ENCODE measurements at regions not wholly inside any gene's neighbourhood (a gene's known extent, or its start where the extent isn't known, plus 50 kb on each side); places are given as distances from the start of the nearest gene placed in this dataset.

DNA sequence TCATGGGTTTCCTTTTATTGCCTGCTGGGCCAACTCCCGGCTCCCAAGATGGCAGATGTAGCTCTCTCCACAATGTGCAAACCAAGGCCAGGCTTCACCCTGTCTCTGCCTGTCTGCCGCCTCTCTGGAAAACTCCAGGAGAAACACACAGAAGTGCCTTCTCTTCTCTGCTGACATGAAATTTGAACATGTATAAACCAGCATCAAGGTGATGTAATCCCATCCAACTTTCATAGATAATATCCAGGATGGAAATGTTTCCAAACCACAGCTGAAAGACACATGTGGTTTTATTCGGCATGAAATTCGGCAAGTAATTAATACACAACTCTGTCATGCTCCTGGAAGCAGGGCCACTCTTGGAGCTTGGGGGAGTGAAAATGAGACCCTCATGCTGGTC, 297.2 kb downstream of the C7orf25 start:
- Histone ChIP-seq H3K4me3 (no peak overlapping the region), H3K4me1 (peaks cover 0 to 14% (median 4%) of the 10 kb centered on the region in 9 donors), H3K36me3 (no peaks in the 10 kb centered on the region), H3K27me3 (peaks cover 0 to 2% (median 0%) of the 10 kb centered on the region in 7 donors), H3K27ac (no peak overlapping the region), H3K9me3 (no peaks in the 10 kb centered on the region)
- no peak for TF ChIP-seq CTCF (IDR thresholded peaks at IDR 0.05)
- no peak for ATAC-seq
- 95 to 98% methylated on average over 4 of the region's 4 CpGs for WGBS, 2 donors
- no peak for DNase-seq
- intact Hi-C loops (cut with DNase I): no loop called here

- DNase-seq (no peak), ATAC-seq (no peak)
- Histone ChIP-seq H3K27me3 (peaks cover 0 to 3% (median 0%) of the 10 kb centered on the region in 7 donors), H3K4me3 (no peak overlapping the region), H3K4me1 (peaks cover 0 to 4% (median 0%) of the 10 kb centered on the region in 9 donors), H3K27ac (no peak overlapping the region), H3K36me3 (no peaks in the 10 kb centered on the region), H3K9me3 (no peaks in the 10 kb centered on the region)
- WGBS, 2 donors: 70 to 79% methylated on average over 1 of the region's 1 CpG
- no peak for TF ChIP-seq CTCF (IDR thresholded peaks at IDR 0.05)
- intact Hi-C loops (cut with DNase I): no loop called here
These were observed 299.9 kb downstream of the C7orf25 start for GRCh38 chr7:42611961-42612360.

GRCh38 chr7:42611289-42611928, 300.5 kb downstream of the C7orf25 start:
- no peak overlapping the region for H3K27ac ChIP-seq
- DNase-seq (no peak), ATAC-seq (no peak)
- no peak for TF ChIP-seq CTCF (IDR thresholded peaks at IDR 0.05)
- 89 to 91% methylated on average over 7 of the region's 7 CpGs for WGBS, 2 donors
- H3K27me3 ChIP-seq: peaks cover 0 to 3% (median 0%) of the 10 kb centered on the region in 7 donors
- peaks cover 0 to under 1% (median 0%) of the 10 kb centered on the region in 9 donors for H3K4me1 ChIP-seq
- H3K4me3 ChIP-seq: no peak overlapping the region
- no peaks in the 10 kb centered on the region for H3K36me3 ChIP-seq
- no peaks in the 10 kb centered on the region for H3K9me3 ChIP-seq
- intact Hi-C loops (cut with DNase I): no loop called here

GRCh38 chr7:42606193-42606905, 305.5 kb downstream of the C7orf25 start:
- no peaks in the 10 kb centered on the region for H3K9me3 ChIP-seq
- DNase-seq: no peak
- WGBS, 2 donors: 53 to 64% methylated on average over 3 of the region's 3 CpGs
- TF ChIP-seq CTCF (IDR thresholded peaks at IDR 0.05): no peak
- peaks cover 0 to 4% (median 0%) of the 10 kb centered on the region in 7 donors for H3K27me3 ChIP-seq
- H3K27ac ChIP-seq: no peak overlapping the region
- ATAC-seq: no peak
- H3K4me3 ChIP-seq: no peak overlapping the region
- peaks cover 0 to 5% (median 0%) of the 10 kb centered on the region in 9 donors for H3K4me1 ChIP-seq
- H3K36me3 ChIP-seq: no peaks in the 10 kb centered on the region
- intact Hi-C loops (cut with DNase I): no loop called here

All from heart right ventricle (tissue), 16 donors.